Prostate gland (tissue), 2 donors: ENCODE measurements at regions not wholly inside any gene's neighbourhood (a gene's known extent, or its start where the extent isn't known, plus 50 kb on each side); places are given as distances from the start of the nearest gene placed in this dataset.

Experiments
- DNase-seq: peaks from one replicate; pipeline ENCODE4 v3.0.0-alpha.2; 2019; ENCODE audit warnings: low spot score
- H3K27ac ChIP-seq, 2 donors: fragments of 200-600 bp; sonication (generic); 2 replicates each; pipeline ENCODE4 v1.5.1; 2017 to 2019
- H3K27me3 ChIP-seq: fragments of 200-600 bp; sonication (generic); replicated peaks from 2 replicates; pipeline ENCODE4 v1.5.1; 2019; ENCODE audit not compliant: insufficient read depth
- H3K36me3 ChIP-seq, 2 donors: fragments of 200-600 bp; sonication (generic); 1 replicate in 1 of 2; 2 replicates in 1 of 2; pipeline versions ENCODE4 v1.5.1 to v1.8.1; 2017 to 2019
- H3K4me1 ChIP-seq: fragments of 200-600 bp; sonication (generic); replicated peaks from 2 replicates; pipeline ENCODE4 v1.5.1; 2019
- H3K4me3 ChIP-seq, 2 donors: fragments of 200-600 bp; sonication (generic); 2 replicates each; pipeline ENCODE4 v1.5.1; 2017 to 2019
- H3K9me3 ChIP-seq: fragments of 200-600 bp; sonication (generic); 2 replicates; pipeline ENCODE4 v1.5.1; 2017
- POLR2A ChIP-seq: fragments of 450-650 bp; IDR thresholded peaks from one replicate; pipeline ENCODE4 v1.6.1; 2016; ENCODE audit warnings: antibody characterized with exemption, mild to moderate bottlenecking
- POLR2AphosphoS5 ChIP-seq: sonication (generic); formaldehyde crosslinking; IDR thresholded peaks from one replicate; pipeline ENCODE4 v1.6.1; 2017; ENCODE audit warnings: antibody characterized with exemption
- WGBS: methylation state at CpG from one replicate; pipeline ENCODE4 v1.1.5; 2018; 5-methylcytosine and 5-hydroxymethylcytosine counted together
- intact Hi-C: fragments of 100-400 bp; cut with DNase I; formaldehyde crosslinking; loops from one replicate; pipeline ENCODE4 v1.14.2; 2022
- TF ChIP-seq, protein P1 (sequence below), 4 experiments: fragments of 200-600 bp in 2 of 4; fragments of 450-650 bp in 2 of 4; sonication (generic) in 2 of 4; IDR thresholded peaks; 1 replicate in 3 of 4; 2 replicates in 1 of 4; pipeline ENCODE4 v1.5.1; 2016 to 2019; ENCODE audit warnings: antibody characterized with exemption in 4 of 4, mild to moderate bottlenecking in 2 of 4, moderate library complexity in 2 of 4

GRCh38 chr13:24050292-24050711 lies 110.2 kb upstream of the SPATA13 start:
- H3K4me1 ChIP-seq, result peaks cover 9% of the 10 kb centered on the region
- no peaks in the 10 kb centered on the region for H3K9me3 ChIP-seq
- H3K27ac ChIP-seq, result no peak overlapping the region
- peak; percentile 47 for DNase-seq
- 26% methylated on average over 6 of the region's 6 CpGs for WGBS
- TF ChIP-seq POLR2AphosphoS5, result no peak
- no peak for TF ChIP-seq POLR2A
- TF ChIP-seq, protein P1, sequence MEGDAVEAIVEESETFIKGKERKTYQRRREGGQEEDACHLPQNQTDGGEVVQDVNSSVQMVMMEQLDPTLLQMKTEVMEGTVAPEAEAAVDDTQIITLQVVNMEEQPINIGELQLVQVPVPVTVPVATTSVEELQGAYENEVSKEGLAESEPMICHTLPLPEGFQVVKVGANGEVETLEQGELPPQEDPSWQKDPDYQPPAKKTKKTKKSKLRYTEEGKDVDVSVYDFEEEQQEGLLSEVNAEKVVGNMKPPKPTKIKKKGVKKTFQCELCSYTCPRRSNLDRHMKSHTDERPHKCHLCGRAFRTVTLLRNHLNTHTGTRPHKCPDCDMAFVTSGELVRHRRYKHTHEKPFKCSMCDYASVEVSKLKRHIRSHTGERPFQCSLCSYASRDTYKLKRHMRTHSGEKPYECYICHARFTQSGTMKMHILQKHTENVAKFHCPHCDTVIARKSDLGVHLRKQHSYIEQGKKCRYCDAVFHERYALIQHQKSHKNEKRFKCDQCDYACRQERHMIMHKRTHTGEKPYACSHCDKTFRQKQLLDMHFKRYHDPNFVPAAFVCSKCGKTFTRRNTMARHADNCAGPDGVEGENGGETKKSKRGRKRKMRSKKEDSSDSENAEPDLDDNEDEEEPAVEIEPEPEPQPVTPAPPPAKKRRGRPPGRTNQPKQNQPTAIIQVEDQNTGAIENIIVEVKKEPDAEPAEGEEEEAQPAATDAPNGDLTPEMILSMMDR (IDR thresholded peaks at IDR 0.05), result no peak
- no peak overlapping the region for H3K4me3 ChIP-seq
- H3K36me3 ChIP-seq, result no peaks in the 10 kb centered on the region
- intact Hi-C loops, result loop anchor here (5.0 kb wide), 1 partner anchor 167 kb away; no protein-coding TSS in a partner anchor
- no peaks in the 10 kb centered on the region for H3K27me3 ChIP-seq

DNA sequence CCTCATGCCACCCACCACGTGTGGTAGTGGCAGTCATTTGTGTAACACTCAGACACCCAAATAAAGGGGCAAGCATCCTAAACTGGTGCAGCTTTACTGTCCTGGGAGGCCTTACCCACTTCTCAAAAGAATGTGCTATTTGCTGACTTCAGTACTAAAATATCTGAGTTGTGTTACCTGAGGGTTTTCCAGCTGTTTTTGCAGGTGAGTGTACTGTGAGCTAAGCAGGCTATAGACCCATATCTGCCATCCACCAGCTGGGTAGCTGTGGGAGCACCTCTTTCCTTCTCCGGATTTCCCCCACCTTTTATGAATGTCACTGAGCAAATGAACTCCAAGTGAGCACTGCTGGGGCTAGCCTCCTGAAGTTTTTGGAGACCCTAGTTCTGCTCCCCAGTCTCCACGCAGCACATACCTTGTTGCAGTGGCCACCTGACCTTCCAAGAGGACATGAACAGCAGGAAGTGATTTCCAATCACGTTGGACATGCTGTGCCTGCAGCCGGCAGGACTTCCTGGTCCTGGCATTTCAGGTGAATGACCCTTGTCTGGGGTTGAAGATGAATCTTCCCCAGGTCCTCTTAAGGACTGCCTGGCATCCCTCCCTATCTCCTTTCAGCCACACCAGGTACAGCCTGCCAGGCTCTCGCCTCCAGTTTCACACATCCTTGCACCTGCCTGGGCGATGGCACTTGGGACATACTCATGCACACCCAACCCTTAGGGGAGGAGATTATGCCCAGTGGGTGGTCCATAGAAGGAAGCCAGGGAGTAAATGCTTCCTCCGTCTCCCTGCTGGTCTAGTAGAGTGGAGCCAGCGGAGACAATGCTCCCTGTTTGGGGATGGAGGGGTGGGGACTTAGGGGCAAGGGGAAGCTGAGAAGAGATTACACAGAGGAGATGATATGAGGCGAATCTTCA lies 109.5 kb upstream of the SPATA13 start:
- intact Hi-C loops, result loop anchor here (5.0 kb wide), 1 partner anchor 166 kb away; no protein-coding TSS in a partner anchor
- TF ChIP-seq POLR2A (no peak), POLR2AphosphoS5 (no peak)
- TF ChIP-seq, protein P1 (IDR thresholded peaks at IDR 0.05), result no peak
- Histone ChIP-seq H3K9me3 (no peaks in the 10 kb centered on the region), H3K4me3 (no peak overlapping the region), H3K27ac (no peak overlapping the region), H3K36me3 (no peaks in the 10 kb centered on the region), H3K27me3 (no peaks in the 10 kb centered on the region), H3K4me1 (peaks cover 9% of the 10 kb centered on the region)
- 72% methylated on average over 10 of the region's 10 CpGs for WGBS
- no peak for DNase-seq

GRCh38 chr13:24052547-24053518 lies 107.7 kb upstream of the SPATA13 start:
- TF ChIP-seq POLR2AphosphoS5 (no peak), POLR2A (no peak)
- TF ChIP-seq, protein P1 (IDR thresholded peaks at IDR 0.05), result no peak
- no peak for DNase-seq
- peaks cover 9% of the 10 kb centered on the region for H3K4me1 ChIP-seq
- H3K4me3 ChIP-seq, result no peak overlapping the region
- H3K36me3 ChIP-seq, result no peaks in the 10 kb centered on the region
- H3K27ac ChIP-seq, result peak overlapping the region; percentile 30 to 47
- WGBS, result 17% methylated on average over 17 of the region's 17 CpGs
- H3K9me3 ChIP-seq, result no peaks in the 10 kb centered on the region
- no peaks in the 10 kb centered on the region for H3K27me3 ChIP-seq
- intact Hi-C loops, result loop anchor here (5.0 kb wide), 1 partner anchor 164 kb away; no protein-coding TSS in a partner anchor

DNA sequence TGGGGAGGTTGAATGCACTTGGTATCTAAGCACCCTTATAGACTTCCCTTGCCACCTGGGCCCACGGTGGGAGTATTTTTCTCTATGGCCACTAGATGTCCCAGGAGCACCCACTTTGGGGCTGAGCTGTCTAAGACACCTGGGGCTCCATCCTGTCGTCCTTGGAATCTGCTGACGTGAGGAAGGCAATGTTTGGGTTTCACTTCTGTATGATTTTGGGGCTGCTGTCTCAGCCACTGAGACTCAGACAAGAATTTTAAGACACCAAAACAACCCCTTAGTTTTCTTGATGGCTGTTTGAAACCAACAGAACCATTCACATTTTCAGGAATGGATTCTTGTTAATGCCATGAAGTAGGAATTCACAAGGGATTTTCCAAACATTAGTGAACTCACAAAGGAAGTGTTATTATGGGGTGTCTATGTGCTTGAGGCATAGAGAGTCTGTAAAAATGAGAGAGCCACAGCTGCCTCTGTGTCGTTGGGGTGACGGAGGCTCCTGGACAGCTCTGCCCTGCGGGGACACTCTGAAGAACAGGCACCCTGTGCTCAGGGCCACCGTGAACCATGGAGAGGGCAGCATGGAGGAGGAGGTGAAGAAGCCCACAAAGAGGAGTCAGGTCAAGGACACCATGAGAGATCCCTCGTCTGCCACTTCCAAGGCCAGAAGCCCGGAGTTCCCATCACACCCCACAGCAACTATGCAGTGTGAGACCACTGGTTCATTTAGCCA lies 106.8 kb upstream of the SPATA13 start:
- no peaks in the 10 kb centered on the region for H3K9me3 ChIP-seq
- TF ChIP-seq, protein P1 (IDR thresholded peaks at IDR 0.05), result peak; percentile 26 to 83 (median 74)
- TF ChIP-seq POLR2AphosphoS5 (peak; percentile 44), POLR2A (no peak)
- peak; percentile 67 for DNase-seq
- H3K27ac ChIP-seq, result peak overlapping the region; percentile 24 to 47
- intact Hi-C loops, result loop anchor here (5.0 kb wide), 1 partner anchor 164 kb away; no protein-coding TSS in a partner anchor
- no peak overlapping the region for H3K4me3 ChIP-seq
- no peaks in the 10 kb centered on the region for H3K36me3 ChIP-seq
- 57% methylated on average over 9 of the region's 9 CpGs for WGBS
- no peaks in the 10 kb centered on the region for H3K27me3 ChIP-seq
- H3K4me1 ChIP-seq, result peaks cover 9% of the 10 kb centered on the region
